Panc1 (cell line): ENCODE measurements at regions not wholly inside any gene's neighbourhood (a gene's known extent, or its start where the extent isn't known, plus 50 kb on each side); places are given as distances from the start of the nearest gene placed in this dataset.

ENCODE experiments used
- ATAC-seq: fragments of 200-7000 bp; cut with Tn5 transposase; 2 replicates; pipeline ENCODE4 v1.9.1; 2020; ENCODE audit warnings: mild to moderate bottlenecking, moderate library complexity
- BruUV-seq: library from RNA; stranded (reverse); fragments of 400-500 nt; replicated peaks from 2 replicates; lab custom pipeline; 2021; lab: Mats Ljungman, UMichigan
- CTCF ChIA-PET: fragments of 300-600 bp; sonication (Branson Sonifier 250); formaldehyde crosslinking; loops from one replicate; lab custom pipeline; 2022; ENCODE audit warnings: antibody characterized with exemption; lab: Charles Lee
- POLR2A ChIA-PET: fragments of 300-600 bp; sonication (Branson Sonifier 250); formaldehyde crosslinking; loops from one replicate; lab custom pipeline; 2022; ENCODE audit warnings: antibody characterized with exemption; lab: Charles Lee
- DNase-seq: peaks from one replicate; pipeline ENCODE4 v3.0.0-alpha.2; 2010; ENCODE audit warnings: low read depth, low spot score
- H3K27ac ChIP-seq: 2 replicates; pipeline ENCODE4 v1.5.1; 2011; ENCODE audit warnings: mild to moderate bottlenecking, low read length, inconsistent platforms
- H3K27me3 ChIP-seq: fragments of 200-500 bp; sonication (Bioruptor generic); 2 replicates; pipeline ENCODE4 v1.6.0; 2014; ENCODE audit warnings: low read length, inconsistent platforms; ENCODE audit not compliant: control insufficient read depth, insufficient read depth
- H3K36me3 ChIP-seq: fragments of 200-500 bp; sonication (Bioruptor generic); 2 replicates; pipeline ENCODE4 v1.5.1; 2014; ENCODE audit warnings: inconsistent platforms, mild to moderate bottlenecking, low read length, moderate library complexity; ENCODE audit not compliant: control insufficient read depth, insufficient read depth
- H3K4me1 ChIP-seq: 2 replicates; pipeline ENCODE4 v1.5.1; 2011; ENCODE audit warnings: inconsistent platforms, mild to moderate bottlenecking, low read length, moderate library complexity; ENCODE audit not compliant: control insufficient read depth, insufficient read depth
- H3K4me3 ChIP-seq, 2 experiments: 2 replicates each; pipeline ENCODE4 v1.5.1; 2011 to 2012; ENCODE audit warnings: low read depth in 2 of 2, low read length in 2 of 2, mild to moderate bottlenecking in 2 of 2, inconsistent platforms in 1 of 2, moderate library complexity in 1 of 2
- H3K9me3 ChIP-seq: fragments of 200-500 bp; sonication (Bioruptor generic); 2 replicates; pipeline ENCODE4 v1.5.1; 2014; ENCODE audit warnings: low read depth, mild to moderate bottlenecking, inconsistent platforms, low read length, moderate library complexity; ENCODE audit not compliant: control insufficient read depth, insufficient read depth
- CTCF ChIP-seq: fragments of 450-650 bp; IDR thresholded peaks from 2 replicates; pipeline ENCODE4 v1.5.1; 2017; ENCODE audit warnings: mild to moderate bottlenecking
- POLR2AphosphoS5 ChIP-seq: IDR thresholded peaks from 2 replicates; pipeline ENCODE4 v1.6.1; 2012; ENCODE audit warnings: mild to moderate bottlenecking, low read depth, low read length, moderate library complexity
- REST ChIP-seq, 2 experiments: IDR thresholded peaks; 2 replicates each; pipeline ENCODE4 v1.6.1; 2011 to 2012; ENCODE audit warnings: low read depth in 2 of 2, control low read depth in 1 of 2, low read length in 1 of 2, mild to moderate bottlenecking in 1 of 2, moderate library complexity in 1 of 2; ENCODE audit not compliant: insufficient read depth in 1 of 2
- SIN3A ChIP-seq: IDR thresholded peaks from 2 replicates; pipeline ENCODE4 v1.6.1; 2012; ENCODE audit warnings: low read depth, mild to moderate bottlenecking, low read length, moderate library complexity, borderline replicate concordance; ENCODE audit not compliant: insufficient read depth
- TCF7L2 ChIP-seq: IDR thresholded peaks from 2 replicates; pipeline ENCODE4 v1.6.1; 2011; ENCODE audit warnings: mild to moderate bottlenecking, low read depth, low read length, inconsistent platforms
- in situ Hi-C: cut with HindIII; loops from 2 replicates; pipeline ENCODE4 v1.10.0; 2016; ENCODE audit warnings: low sequenced_read_pairs, low pct_unique_long_range_greater_than_20kb
- intact Hi-C: fragments of 100-400 bp; cut with micrococcal nuclease; formaldehyde crosslinking; loops from one replicate; pipeline ENCODE4 v1.10.0; 2022; ENCODE audit not compliant: unreplicated experiment

- DNase-seq (no peak), ATAC-seq (no peak)
- H3K4me1 ChIP-seq, result no peaks in the 10 kb centered on the region
- ChIA-PET POLR2A (no interaction called here), CTCF (no interaction called here)
- TF ChIP-seq SIN3A (no peak), TCF7L2 (no peak)
- no TSS peak for BruUV-seq
- H3K4me3 ChIP-seq, result no peak overlapping the region
- no peaks in the 10 kb centered on the region for H3K27me3 ChIP-seq
- in situ Hi-C loops, result no loop called here
- no peak overlapping the region for H3K27ac ChIP-seq
- H3K36me3 ChIP-seq, result no peaks in the 10 kb centered on the region
- intact Hi-C loops, result no loop called here
- no peaks in the 10 kb centered on the region for H3K9me3 ChIP-seq
These were observed 142.3 kb downstream of the PMP22 start for GRCh38 chr17:15122857-15123256.

- Histone ChIP-seq H3K27ac (no peak overlapping the region), H3K36me3 (no peaks in the 10 kb centered on the region), H3K9me3 (no peaks in the 10 kb centered on the region), H3K4me1 (no peaks in the 10 kb centered on the region), H3K4me3 (no peak overlapping the region), H3K27me3 (no peaks in the 10 kb centered on the region)
- DNase-seq (no peak), ATAC-seq (no peak)
- intact Hi-C loops (no loop called here), in situ Hi-C loops (no loop called here)
- no peak for TF ChIP-seq REST (IDR thresholded peaks at IDR 0.05; ENCODE audit: insufficient read depth in 1 of 2, low read depth in 2 of 2, low read length in 1 of 2)
- TF ChIP-seq SIN3A, result no peak
- TF ChIP-seq CTCF, result no peak
- no peak for TF ChIP-seq POLR2AphosphoS5
- no peak for TF ChIP-seq TCF7L2
- POLR2A ChIA-PET, result no interaction called here
- no TSS peak for BruUV-seq
- CTCF ChIA-PET, result no interaction called here
These were observed 143.7 kb downstream of the PMP22 start for GRCh38 chr17:15121426-15121825.

GRCh38 chr17:15119968-15120367, 145.2 kb downstream of the PMP22 start:
- ChIA-PET POLR2A (no interaction called here), CTCF (no interaction called here)
- in situ Hi-C loops (no loop called here), intact Hi-C loops (no loop called here)
- no peaks in the 10 kb centered on the region for H3K4me1 ChIP-seq
- no peak overlapping the region for H3K27ac ChIP-seq
- no peaks in the 10 kb centered on the region for H3K36me3 ChIP-seq
- no peak for ATAC-seq
- H3K9me3 ChIP-seq, result no peaks in the 10 kb centered on the region
- H3K27me3 ChIP-seq, result no peaks in the 10 kb centered on the region
- DNase-seq, result no peak
- BruUV-seq, result no TSS peak
- TF ChIP-seq REST (IDR thresholded peaks at IDR 0.05; ENCODE audit: insufficient read depth in 1 of 2, low read depth in 2 of 2, low read length in 1 of 2) (no peak), TCF7L2 (no peak)
- no peak overlapping the region for H3K4me3 ChIP-seq
